ENCODE measurements at regions not wholly inside any gene's neighbourhood (a gene's known extent, or its start where the extent isn't known, plus 50 kb on each side); places are given as distances from the start of the nearest gene placed in this dataset.

- no peaks in the 10 kb centered on the region for H3K27me3 ChIP-seq (ENCODE audit: control insufficient read depth in 4 of 4, insufficient read depth in 4 of 4, low read length in 3 of 4)
- no peak overlapping the region for H3K9ac ChIP-seq (ENCODE audit: low read depth in 1 of 2, low read length in 2 of 2)
- H3K4me1 ChIP-seq (ENCODE audit: control insufficient read depth in 4 of 4, insufficient read depth in 4 of 4, low read length in 3 of 4), result no peaks in the 10 kb centered on the region
- no peak overlapping the region for H3K4me3 ChIP-seq (ENCODE audit: low read depth in 1 of 3, low read length in 3 of 3)
- DNase-seq (ENCODE audit: low spot score), result no peak
- WGBS, result 61% methylated on average over 2 of the region's 2 CpGs
- no peak overlapping the region for H3K27ac ChIP-seq (ENCODE audit: low read depth in 1 of 2, low read length in 2 of 2)
- no peaks in the 10 kb centered on the region for H3K36me3 ChIP-seq (ENCODE audit: control insufficient read depth in 4 of 4, insufficient read depth in 3 of 4, low read depth in 1 of 4, low read length in 3 of 4)
- no peak for TF ChIP-seq REST (IDR thresholded peaks at IDR 0.05)
- TF ChIP-seq ZBTB33 (IDR thresholded peaks at IDR 0.05), result no peak
- TF ChIP-seq SP1 (IDR thresholded peaks at IDR 0.05), result no peak
- TF ChIP-seq RXRA (IDR thresholded peaks at IDR 0.05), result no peak
- TF ChIP-seq HNF4A (conservative IDR thresholded peaks at IDR 0.05), result no peak
- TF ChIP-seq NR2F2 (IDR thresholded peaks at IDR 0.05), result no peak
- TF ChIP-seq RAD21 (IDR thresholded peaks at IDR 0.05), result no peak
- no peak for TF ChIP-seq HNF4G (IDR thresholded peaks at IDR 0.05)
- no peak for TF ChIP-seq FOXA2 (IDR thresholded peaks at IDR 0.05)
- TF ChIP-seq EGR1 (IDR thresholded peaks at IDR 0.05; ENCODE audit: low read depth in 2 of 2), result no peak
- no peak for TF ChIP-seq GABPA (IDR thresholded peaks at IDR 0.05 in 1 of 2, conservative IDR thresholded peaks at IDR 0.05 in 1 of 2)
- TF ChIP-seq JUND (IDR thresholded peaks at IDR 0.05), result no peak
- TF ChIP-seq TAF1 (conservative IDR thresholded peaks at IDR 0.05), result no peak
- TF ChIP-seq ATF3 (IDR thresholded peaks at IDR 0.05), result no peak
- TF ChIP-seq YY1 (IDR thresholded peaks at IDR 0.05), result no peak
- no peak for TF ChIP-seq FOXA1 (IDR thresholded peaks at IDR 0.05)
- no peak for TF ChIP-seq CTCF (IDR thresholded peaks at IDR 0.05; ENCODE audit: low read depth, low read length, missing input control)
- no peak for TF ChIP-seq MAX (IDR thresholded peaks at IDR 0.05)
- H3K9me3 ChIP-seq (ENCODE audit: control insufficient read depth in 4 of 4, low read length in 3 of 4), result peaks cover 0 to 2% (median 0%) of the 10 kb centered on the region in 4 donors
These were observed 95.3 kb upstream of the IL6 start for GRCh38 chr7:22631730-22632129.

Data from liver (tissue), 8 donors.